GM12874 (cell line): ENCODE measurements at regions not wholly inside any gene's neighbourhood (a gene's known extent, or its start where the extent isn't known, plus 50 kb on each side); places are given as distances from the start of the nearest gene placed in this dataset.

Experiments
- CTCF ChIP-seq: IDR thresholded peaks from 2 replicates; pipeline ENCODE4 v1.5.1; 2011; ENCODE audit warnings: low read depth, mild to moderate bottlenecking, control low read depth, low read length, moderate library complexity; ENCODE audit not compliant: insufficient read depth

- no peak for TF ChIP-seq CTCF
These were observed 466.6 kb upstream of the PCDH9 start for GRCh38 chr13:67696775-67697174.

GRCh38 chr13:67664502-67664901 lies 434.4 kb upstream of the PCDH9 start:
- TF ChIP-seq CTCF: no peak

GRCh38 chr13:67662997-67663396 lies 432.9 kb upstream of the PCDH9 start:
- TF ChIP-seq CTCF: no peak

- TF ChIP-seq CTCF: no peak
These were observed 422.8 kb upstream of the PCDH9 start for GRCh38 chr13:67652887-67653286.

- no peak for TF ChIP-seq CTCF
These were observed 421.9 kb upstream of the PCDH9 start for GRCh38 chr13:67651908-67652465.

GRCh38 chr13:67650471-67650870 lies 420.3 kb upstream of the PCDH9 start:
- no peak for TF ChIP-seq CTCF

- no peak for TF ChIP-seq CTCF
These were observed 415.8 kb upstream of the PCDH9 start for GRCh38 chr13:67645874-67646467.

- TF ChIP-seq CTCF: no peak
These were observed 413.4 kb upstream of the PCDH9 start for GRCh38 chr13:67643516-67644055.
